ENCODE measurements at regions not wholly inside any gene's neighbourhood (a gene's known extent, or its start where the extent isn't known, plus 50 kb on each side); places are given as distances from the start of the nearest gene placed in this dataset.

- peaks cover 0 to 8% of the 10 kb centered on the region in 2 donors for H3K27me3 ChIP-seq
- no peaks in the 10 kb centered on the region for H3K9me3 ChIP-seq
- no peak for DNase-seq (ENCODE audit: low spot score in 2 of 2)
- intact Hi-C loops (cut with DNase I; ENCODE audit: low total_unique reads), result no loop called here
- H3K36me3 ChIP-seq, result no peaks in the 10 kb centered on the region
- TF ChIP-seq POLR2A (IDR thresholded peaks at IDR 0.05) (no peak), CTCF (IDR thresholded peaks at IDR 0.05) (no peak), POLR2AphosphoS5 (IDR thresholded peaks at IDR 0.05) (no peak)
- H3K4me3 ChIP-seq, result no peak overlapping the region
- no peaks in the 10 kb centered on the region for H3K4me1 ChIP-seq
- no peak overlapping the region for H3K27ac ChIP-seq
Observed at GRCh38 chrX:23201706-23202105, 132.9 kb upstream of the PTCHD1 start.

GRCh38 chrX:23202326-23202725 is 132.3 kb upstream of the PTCHD1 start:
- no peak for DNase-seq (ENCODE audit: low spot score in 2 of 2)
- no peaks in the 10 kb centered on the region for H3K9me3 ChIP-seq
- H3K4me3 ChIP-seq, result no peak overlapping the region
- H3K4me1 ChIP-seq, result no peaks in the 10 kb centered on the region
- no peak overlapping the region for H3K27ac ChIP-seq
- no peak for TF ChIP-seq POLR2AphosphoS5 (IDR thresholded peaks at IDR 0.05)
- TF ChIP-seq CTCF (IDR thresholded peaks at IDR 0.05), result no peak
- no peak for TF ChIP-seq POLR2A (IDR thresholded peaks at IDR 0.05)
- intact Hi-C loops (cut with DNase I; ENCODE audit: low total_unique reads), result no loop called here
- H3K27me3 ChIP-seq, result peaks cover 0 to 8% of the 10 kb centered on the region in 2 donors
- no peaks in the 10 kb centered on the region for H3K36me3 ChIP-seq

- TF ChIP-seq POLR2A (IDR thresholded peaks at IDR 0.05) (no peak), CTCF (IDR thresholded peaks at IDR 0.05) (no peak), POLR2AphosphoS5 (IDR thresholded peaks at IDR 0.05) (no peak)
- Histone ChIP-seq H3K4me3 (no peak overlapping the region), H3K27me3 (no peaks in the 10 kb centered on the region), H3K36me3 (no peaks in the 10 kb centered on the region), H3K9me3 (no peaks in the 10 kb centered on the region), H3K27ac (no peak overlapping the region), H3K4me1 (no peaks in the 10 kb centered on the region)
- intact Hi-C loops (cut with DNase I; ENCODE audit: low total_unique reads), result no loop called here
- DNase-seq (ENCODE audit: low spot score in 2 of 2), result no peak
Observed at GRCh38 chrX:23223169-23223568, 111.5 kb upstream of the PTCHD1 start.

- TF ChIP-seq CTCF (IDR thresholded peaks at IDR 0.05), result no peak
- Histone ChIP-seq H3K36me3 (no peaks in the 10 kb centered on the region), H3K4me3 (no peak overlapping the region), H3K27ac (no peak overlapping the region), H3K27me3 (peaks cover 0 to 11% of the 10 kb centered on the region in 2 donors), H3K9me3 (no peaks in the 10 kb centered on the region), H3K4me1 (no peaks in the 10 kb centered on the region)
- no peak for DNase-seq (ENCODE audit: low spot score in 2 of 2)
- intact Hi-C loops (cut with DNase I; ENCODE audit: low total_unique reads), result no loop called here
Observed at GRCh38 chrX:23228454-23228853, 106.2 kb upstream of the PTCHD1 start.

- Histone ChIP-seq H3K4me1 (no peaks in the 10 kb centered on the region), H3K27ac (no peak overlapping the region), H3K36me3 (no peaks in the 10 kb centered on the region), H3K27me3 (peaks cover 0 to 11% of the 10 kb centered on the region in 2 donors), H3K4me3 (no peak overlapping the region), H3K9me3 (no peaks in the 10 kb centered on the region)
- no peak for DNase-seq (ENCODE audit: low spot score in 2 of 2)
- TF ChIP-seq POLR2AphosphoS5 (IDR thresholded peaks at IDR 0.05) (no peak), CTCF (IDR thresholded peaks at IDR 0.05) (no peak), POLR2A (IDR thresholded peaks at IDR 0.05) (no peak)
- intact Hi-C loops (cut with DNase I; ENCODE audit: low total_unique reads), result no loop called here
Observed at GRCh38 chrX:23228950-23229448, 105.7 kb upstream of the PTCHD1 start.

Measured in breast epithelium (tissue), 4 donors.